Brain microvascular endothelial cell (primary cell): ENCODE measurements at regions not wholly inside any gene's neighbourhood (a gene's known extent, or its start where the extent isn't known, plus 50 kb on each side); places are given as distances from the start of the nearest gene placed in this dataset.
"Not testable (repeated sequence)": the region's sequence is repeated elsewhere in the genome, so short reads cannot be mapped to it uniquely, and the experiment has no call there.

Experiments
- DNase-seq: peaks from one replicate; pipeline ENCODE4 v3.0.0-alpha.2; 2020
- H3K27ac ChIP-seq: fragments of 250-450 bp; sonication (Bioruptor Pico); 2 replicates; pipeline ENCODE4 v1.5.1; 2020; ENCODE audit warnings: mild to moderate bottlenecking, moderate library complexity
- H3K27me3 ChIP-seq: fragments of 250-450 bp; sonication (Bioruptor Pico); replicated peaks from 2 replicates; pipeline ENCODE4 v1.5.1; 2020; ENCODE audit warnings: mild to moderate bottlenecking
- H3K36me3 ChIP-seq: fragments of 250-450 bp; sonication (Bioruptor Pico); replicated peaks from 2 replicates; pipeline ENCODE4 v1.5.1; 2020; ENCODE audit warnings: mild to moderate bottlenecking
- H3K4me3 ChIP-seq: 2 replicates; pipeline ENCODE4 v1.5.1; 2011; ENCODE audit warnings: low read depth, mild to moderate bottlenecking, control low read depth, low read length, moderate library complexity
- CTCF ChIP-seq: IDR thresholded peaks from 2 replicates; pipeline ENCODE4 v1.5.1; 2011; ENCODE audit warnings: low read depth, mild to moderate bottlenecking, moderate library complexity, low read length, control low read depth, inconsistent platforms; ENCODE audit errors: missing control alignments
- in situ Hi-C: cut with HindIII; loops from 2 replicates; pipeline ENCODE4 v1.10.0; 2017; ENCODE audit warnings: low sequenced_read_pairs, low pct_ligation_motif_present

GRCh38 chrX:10469-11458 is 270.4 kb upstream of the PLCXD1 start:
- in situ Hi-C loops, H3K27me3 ChIP-seq, H3K36me3 ChIP-seq, H3K4me3 ChIP-seq, H3K27ac ChIP-seq, DNase-seq: not testable (repeated sequence)

DNA sequence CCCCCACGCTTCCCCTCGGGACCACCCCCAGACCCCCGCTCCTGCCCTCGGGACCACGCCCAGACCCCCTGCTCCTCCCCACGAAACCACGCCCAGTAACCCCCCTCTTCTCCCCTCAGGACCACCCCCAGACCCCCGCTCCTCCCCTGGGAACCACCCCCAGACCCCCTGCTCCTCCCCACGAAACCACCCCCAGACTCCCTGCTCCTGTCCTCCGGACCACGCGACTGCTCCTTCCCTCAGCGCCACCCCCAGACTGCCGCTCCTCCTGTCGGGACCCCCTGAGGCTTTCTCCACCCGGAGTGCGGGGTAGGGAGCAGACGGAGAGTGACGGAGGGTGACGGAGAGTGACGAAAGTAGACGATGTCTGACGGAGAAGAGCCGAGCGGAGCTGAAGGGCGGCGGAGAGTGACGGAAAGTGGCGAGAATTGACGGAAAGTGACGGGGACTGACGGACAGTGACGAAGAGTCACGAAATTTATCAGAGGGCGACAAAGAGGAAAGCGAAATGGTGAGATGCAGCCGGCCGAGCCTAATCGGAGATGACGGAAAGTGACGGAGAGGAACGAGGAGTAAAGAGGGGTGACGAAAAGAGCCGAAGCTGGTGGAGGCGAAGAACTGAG is 267.2 kb upstream of the PLCXD1 start:
- DNase-seq, in situ Hi-C loops, H3K4me3 ChIP-seq, H3K27ac ChIP-seq, H3K36me3 ChIP-seq, H3K27me3 ChIP-seq: not testable (repeated sequence)

- peak overlapping the region; percentile 26 for H3K4me3 ChIP-seq
- in situ Hi-C loops, H3K36me3 ChIP-seq, H3K27ac ChIP-seq, H3K27me3 ChIP-seq, DNase-seq: not testable (repeated sequence)
Observed at GRCh38 chrX:14452-14851, 266.7 kb upstream of the PLCXD1 start.

DNA sequence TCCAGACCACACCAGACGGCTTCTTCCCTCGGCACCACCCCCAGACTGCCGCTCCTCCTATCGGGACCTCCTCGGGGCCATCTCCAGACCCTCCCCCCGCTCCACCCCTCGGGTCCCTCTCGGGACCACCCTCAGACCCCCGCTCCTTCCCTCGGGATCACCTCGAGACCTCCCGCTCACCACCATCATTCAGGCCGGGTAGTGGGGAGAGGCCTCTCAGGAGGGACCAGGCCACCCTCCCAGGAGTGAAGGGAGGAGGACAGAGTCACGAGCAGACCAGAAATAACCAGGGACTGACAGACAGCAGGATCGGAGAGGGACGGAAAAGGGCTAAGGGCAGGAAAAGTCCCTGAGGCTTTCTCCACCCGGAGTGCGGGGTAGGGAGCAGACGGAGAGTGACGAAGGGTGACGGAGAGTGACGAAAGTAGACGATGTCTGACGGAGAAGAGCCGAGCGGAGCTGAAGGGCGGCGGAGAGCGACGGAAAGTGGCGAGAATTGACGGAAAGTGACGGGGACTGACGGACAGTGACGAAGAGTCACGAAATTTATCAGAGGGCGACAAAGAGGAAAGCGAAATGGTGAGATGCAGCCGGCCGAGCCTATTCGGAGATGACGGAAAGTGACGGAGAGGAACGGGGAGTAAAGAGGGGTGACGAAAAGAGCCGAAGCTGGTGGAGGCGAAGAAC is 262.3 kb upstream of the PLCXD1 start:
- in situ Hi-C loops, H3K27ac ChIP-seq, H3K4me3 ChIP-seq, H3K36me3 ChIP-seq, H3K27me3 ChIP-seq: not testable (repeated sequence)
- peak; percentile 2 for DNase-seq

- H3K27ac ChIP-seq, H3K4me3 ChIP-seq, H3K27me3 ChIP-seq, in situ Hi-C loops, DNase-seq, H3K36me3 ChIP-seq: not testable (repeated sequence)
Observed at GRCh38 chrX:19455-19827, 261.7 kb upstream of the PLCXD1 start.

DNA sequence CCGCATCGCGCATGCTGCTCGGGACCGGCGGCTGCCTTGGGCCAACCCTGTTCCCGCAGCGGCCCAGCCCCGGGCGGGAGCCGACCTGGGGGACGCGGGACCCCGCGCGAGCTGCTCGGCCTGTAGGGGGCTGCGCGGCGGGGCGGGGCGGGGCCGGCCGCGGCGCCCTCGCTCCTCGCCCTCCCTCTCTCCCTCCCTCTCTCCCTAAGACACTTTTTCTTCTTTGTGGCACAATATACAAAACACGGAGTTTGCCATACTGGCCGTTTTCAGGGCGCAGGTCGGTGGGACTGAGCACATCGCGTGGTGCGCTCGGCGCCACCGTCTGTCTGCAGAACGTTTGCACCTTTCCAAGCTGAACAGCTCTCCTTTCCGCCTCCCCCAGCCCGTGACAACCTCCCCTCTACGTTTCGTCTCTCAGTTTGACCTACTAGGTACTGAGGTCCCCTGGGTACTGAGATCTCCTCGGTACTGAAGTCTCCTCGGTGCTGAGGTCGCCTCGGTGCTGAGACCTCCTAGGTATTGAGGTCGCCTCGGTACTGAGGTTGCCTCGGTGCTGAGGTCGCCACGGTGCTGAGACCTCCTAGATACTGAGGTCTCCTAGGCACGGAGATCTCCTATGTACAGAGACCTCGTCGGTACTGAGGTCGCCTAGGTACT is 261.1 kb upstream of the PLCXD1 start:
- no peak for TF ChIP-seq CTCF
- DNase-seq: no peak
- in situ Hi-C loops: no loop called here
- Histone ChIP-seq H3K36me3 (no peaks in the 10 kb centered on the region), H3K4me3 (peak overlapping the region; percentile 42), H3K27me3 (no peaks in the 10 kb centered on the region), H3K27ac (no peak overlapping the region)

DNA sequence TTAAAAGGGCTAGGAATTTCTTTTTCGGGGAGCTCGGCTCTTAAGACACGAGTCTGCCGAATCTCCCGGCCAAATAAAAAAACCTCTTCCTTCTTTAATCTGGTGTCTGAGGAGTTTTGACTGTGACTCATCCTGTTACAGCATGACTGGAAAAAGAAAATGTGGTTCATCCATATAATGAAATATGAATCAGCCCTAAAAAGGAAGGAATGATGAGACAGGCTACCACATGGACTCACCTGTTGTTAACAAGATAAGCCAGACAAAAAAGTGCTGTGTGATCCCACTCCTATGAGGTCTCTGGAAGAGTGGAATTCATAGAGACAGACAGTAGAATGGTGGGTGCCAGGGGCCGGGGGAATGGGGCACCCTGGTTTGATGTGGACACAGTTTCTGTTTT is 257.0 kb upstream of the PLCXD1 start:
- H3K27me3 ChIP-seq, in situ Hi-C loops, H3K27ac ChIP-seq, H3K36me3 ChIP-seq, DNase-seq, H3K4me3 ChIP-seq: not testable (repeated sequence)
